Breast epithelium (tissue), 4 donors: ENCODE measurements at regions not wholly inside any gene's neighbourhood (a gene's known extent, or its start where the extent isn't known, plus 50 kb on each side); places are given as distances from the start of the nearest gene placed in this dataset.
"Not testable (repeated sequence)": the region's sequence is repeated elsewhere in the genome, so short reads cannot be mapped to it uniquely, and the experiment has no call there.

ENCODE experiments used
- DNase-seq, 2 donors: peaks; one replicate each; pipeline ENCODE4 v3.0.0-alpha.2; 2019; ENCODE audit warnings: low spot score in 2 of 2
- H3K27ac ChIP-seq, 2 donors: fragments of 200-600 bp; sonication (generic) in 1 of 2; one replicate each; pipeline ENCODE4 v1.5.1; 2016 to 2019; ENCODE audit warnings: mild to moderate bottlenecking in 1 of 2
- H3K27me3 ChIP-seq, 2 donors: fragments of 200-600 bp; sonication (generic) in 1 of 2; one replicate each; pipeline versions ENCODE4 v1.5.1 to v1.6.0; 2017 to 2019; ENCODE audit warnings: control low read depth in 1 of 2, mild to moderate bottlenecking in 1 of 2
- H3K36me3 ChIP-seq: fragments of 200-600 bp; one replicate; pipeline ENCODE4 v1.5.1; 2019
- H3K4me1 ChIP-seq, 2 donors: fragments of 200-600 bp; sonication (generic); one replicate each; pipeline ENCODE4 v1.5.1; 2016 to 2019; ENCODE audit warnings: control low read depth in 1 of 2
- H3K4me3 ChIP-seq, 3 donors: fragments of 200-600 bp; sonication (generic); 1 replicate in 2 of 3; 2 replicates in 1 of 3; pipeline ENCODE4 v1.5.1; 2016 to 2019; ENCODE audit warnings: mild to moderate bottlenecking in 3 of 3, moderate library complexity in 2 of 3
- H3K9me3 ChIP-seq, 2 donors: fragments of 200-600 bp; sonication (generic) in 1 of 2; one replicate each; pipeline ENCODE4 v1.5.1; 2016 to 2019; ENCODE audit warnings: control low read depth in 1 of 2
- POLR2A ChIP-seq: fragments of 450-650 bp; IDR thresholded peaks from one replicate; pipeline ENCODE4 v1.6.1; 2016; ENCODE audit warnings: antibody characterized with exemption, mild to moderate bottlenecking, moderate library complexity
- POLR2AphosphoS5 ChIP-seq, 3 donors: sonication (generic); formaldehyde crosslinking; IDR thresholded peaks; one replicate each; pipeline ENCODE4 v1.6.1; 2017; ENCODE audit warnings: antibody characterized with exemption in 3 of 3
- intact Hi-C: fragments of 100-400 bp; cut with DNase I; formaldehyde crosslinking; loops from one replicate; pipeline ENCODE4 v1.15.1; 2023; ENCODE audit warnings: low total_unique reads
- TF ChIP-seq, protein P1 (sequence below), 3 donors: fragments of 450-650 bp; IDR thresholded peaks; one replicate each; pipeline ENCODE4 v1.5.1; 2016 to 2017; ENCODE audit warnings: antibody characterized with exemption in 3 of 3, mild to moderate bottlenecking in 3 of 3, moderate library complexity in 3 of 3

DNA sequence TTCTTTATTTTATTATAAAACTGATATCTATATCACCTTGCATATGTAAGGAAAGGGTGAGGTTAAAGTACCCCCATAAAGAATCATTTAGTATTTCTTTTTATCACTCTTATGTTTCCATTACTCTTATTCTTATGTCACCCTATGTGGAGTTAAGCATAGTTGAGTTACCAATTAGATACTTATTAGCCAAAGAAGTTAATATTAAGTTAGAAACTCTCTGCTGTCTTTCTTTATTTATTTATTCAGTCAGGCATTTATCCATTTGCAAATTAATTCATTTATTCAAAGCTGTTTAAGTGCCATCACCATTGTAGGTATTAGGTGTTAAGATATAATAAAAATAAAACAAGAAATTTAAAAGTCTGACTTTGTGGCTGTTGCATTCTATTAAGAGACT lies 1279.1 kb upstream of the CITED2 start:
- Histone ChIP-seq H3K36me3 (no peaks in the 10 kb centered on the region), H3K4me3 (no peak overlapping the region), H3K27ac (no peak overlapping the region), H3K4me1 (no peaks in the 10 kb centered on the region), H3K27me3 (no peaks in the 10 kb centered on the region), H3K9me3 (no peaks in the 10 kb centered on the region)
- TF ChIP-seq POLR2A (no peak), POLR2AphosphoS5 (IDR thresholded peaks at IDR 0.05) (no peak)
- TF ChIP-seq, protein P1, sequence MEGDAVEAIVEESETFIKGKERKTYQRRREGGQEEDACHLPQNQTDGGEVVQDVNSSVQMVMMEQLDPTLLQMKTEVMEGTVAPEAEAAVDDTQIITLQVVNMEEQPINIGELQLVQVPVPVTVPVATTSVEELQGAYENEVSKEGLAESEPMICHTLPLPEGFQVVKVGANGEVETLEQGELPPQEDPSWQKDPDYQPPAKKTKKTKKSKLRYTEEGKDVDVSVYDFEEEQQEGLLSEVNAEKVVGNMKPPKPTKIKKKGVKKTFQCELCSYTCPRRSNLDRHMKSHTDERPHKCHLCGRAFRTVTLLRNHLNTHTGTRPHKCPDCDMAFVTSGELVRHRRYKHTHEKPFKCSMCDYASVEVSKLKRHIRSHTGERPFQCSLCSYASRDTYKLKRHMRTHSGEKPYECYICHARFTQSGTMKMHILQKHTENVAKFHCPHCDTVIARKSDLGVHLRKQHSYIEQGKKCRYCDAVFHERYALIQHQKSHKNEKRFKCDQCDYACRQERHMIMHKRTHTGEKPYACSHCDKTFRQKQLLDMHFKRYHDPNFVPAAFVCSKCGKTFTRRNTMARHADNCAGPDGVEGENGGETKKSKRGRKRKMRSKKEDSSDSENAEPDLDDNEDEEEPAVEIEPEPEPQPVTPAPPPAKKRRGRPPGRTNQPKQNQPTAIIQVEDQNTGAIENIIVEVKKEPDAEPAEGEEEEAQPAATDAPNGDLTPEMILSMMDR (IDR thresholded peaks at IDR 0.05), result no peak
- intact Hi-C loops, result no loop called here
- no peak for DNase-seq

DNA sequence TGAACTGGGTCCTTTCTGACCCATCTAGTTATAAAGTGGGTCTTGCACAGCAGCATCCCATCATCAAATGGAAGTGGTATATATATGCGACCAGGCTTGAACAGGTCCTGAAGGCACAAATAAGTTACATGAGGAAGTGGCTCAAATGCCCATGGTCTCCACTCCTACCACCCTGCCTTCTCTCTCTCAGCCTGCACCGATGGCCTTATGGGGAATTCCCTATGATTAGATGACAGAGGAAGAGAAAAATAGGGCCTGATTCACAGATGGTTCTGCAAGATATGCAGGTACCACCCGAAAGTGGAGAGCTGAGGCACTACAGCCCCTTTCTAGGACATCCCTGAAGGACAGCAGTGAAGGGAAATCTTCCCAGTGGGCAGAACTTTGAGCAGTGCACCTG lies 1275.1 kb upstream of the CITED2 start:
- H3K4me3 ChIP-seq, result not testable (repeated sequence)

DNA sequence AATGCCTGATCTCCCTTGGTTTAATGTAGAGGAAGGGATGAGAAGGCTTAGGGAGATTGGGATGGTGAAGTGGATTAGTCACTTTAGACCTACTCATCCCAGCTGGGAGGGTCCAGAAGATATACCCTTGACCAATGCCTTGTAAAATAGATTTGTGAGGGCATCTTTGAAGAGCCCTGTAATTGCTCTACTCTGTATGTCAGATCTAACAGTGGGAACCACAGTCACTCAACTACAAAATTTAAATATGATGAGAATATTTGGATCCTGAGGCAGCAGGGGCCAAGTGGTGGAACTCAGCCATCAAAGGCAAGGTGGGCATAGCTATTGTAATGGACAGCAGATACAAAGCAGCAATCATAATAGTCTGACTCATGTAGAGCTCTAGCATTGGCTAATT lies 1272.9 kb upstream of the CITED2 start:
- H3K4me1 ChIP-seq, intact Hi-C loops, H3K4me3 ChIP-seq, DNase-seq, H3K27ac ChIP-seq, H3K27me3 ChIP-seq, H3K36me3 ChIP-seq: not testable (repeated sequence)
- H3K9me3 ChIP-seq, result peaks cover 13 to 17% of the 10 kb centered on the region in 2 donors

More for the DNA sequence above, 1275.1 kb upstream of the CITED2 start:
- peaks cover 13 to 17% of the 10 kb centered on the region in 2 donors for H3K9me3 ChIP-seq
- H3K4me1 ChIP-seq, DNase-seq, H3K36me3 ChIP-seq, H3K27me3 ChIP-seq, intact Hi-C loops, H3K27ac ChIP-seq: not testable (repeated sequence)

DNA sequence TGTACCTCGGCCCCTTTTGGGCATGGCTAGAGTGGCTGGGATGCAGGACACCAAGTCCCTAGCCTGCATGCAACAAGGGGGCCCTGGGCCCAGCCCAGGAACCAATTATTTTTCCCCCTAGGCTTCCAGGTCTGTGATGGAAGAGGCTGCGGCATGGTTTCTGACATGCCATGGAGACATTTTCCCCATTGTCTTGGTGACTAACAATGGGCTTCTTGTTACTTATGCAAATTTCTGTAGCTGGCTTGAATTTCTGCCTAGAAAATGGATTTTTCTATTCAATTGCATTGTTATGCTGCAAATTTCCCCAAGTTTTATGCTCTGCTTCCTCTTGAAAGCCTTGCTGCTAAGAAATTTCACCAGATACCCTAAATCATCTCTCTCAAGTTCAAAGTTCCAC lies 1269.6 kb upstream of the CITED2 start:
- no peak for TF ChIP-seq POLR2AphosphoS5 (IDR thresholded peaks at IDR 0.05)
- TF ChIP-seq, protein P1 (IDR thresholded peaks at IDR 0.05), result no peak
- TF ChIP-seq POLR2A, result no peak

DNA sequence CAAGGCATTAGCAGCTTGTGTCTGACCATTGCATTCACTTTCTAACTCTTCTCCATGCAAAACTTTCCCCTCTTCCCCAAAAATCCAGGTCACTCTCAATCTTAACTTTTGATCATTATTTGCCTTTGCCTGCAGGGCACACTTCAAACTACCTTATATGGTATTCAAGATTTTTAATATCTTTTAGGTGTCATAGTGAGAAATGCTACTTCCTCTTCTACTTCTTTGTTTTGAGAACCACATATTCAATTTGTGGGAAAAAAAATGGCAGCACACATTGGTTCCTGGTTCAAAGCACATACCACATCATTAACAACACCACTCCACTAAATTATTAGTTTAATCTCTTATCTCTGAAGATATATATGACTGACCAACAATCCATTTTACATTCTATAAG lies 1267.0 kb upstream of the CITED2 start:
- H3K4me3 ChIP-seq, result no peak overlapping the region
- no peaks in the 10 kb centered on the region for H3K9me3 ChIP-seq
- no peak overlapping the region for H3K27ac ChIP-seq
- no peak for DNase-seq
- intact Hi-C loops, result no loop called here
- TF ChIP-seq POLR2A, result no peak
- TF ChIP-seq POLR2AphosphoS5 (IDR thresholded peaks at IDR 0.05), result no peak
- TF ChIP-seq, protein P1 (IDR thresholded peaks at IDR 0.05), result no peak
- no peaks in the 10 kb centered on the region for H3K4me1 ChIP-seq
- no peaks in the 10 kb centered on the region for H3K36me3 ChIP-seq
- no peaks in the 10 kb centered on the region for H3K27me3 ChIP-seq

More for the DNA sequence above, 1269.6 kb upstream of the CITED2 start:
- Histone ChIP-seq H3K27me3 (no peaks in the 10 kb centered on the region), H3K4me3 (no peak overlapping the region), H3K4me1 (no peaks in the 10 kb centered on the region), H3K36me3 (no peaks in the 10 kb centered on the region), H3K9me3 (peaks cover 13 to 17% of the 10 kb centered on the region in 2 donors), H3K27ac (no peak overlapping the region)
- DNase-seq, result no peak
- intact Hi-C loops, result no loop called here

DNA sequence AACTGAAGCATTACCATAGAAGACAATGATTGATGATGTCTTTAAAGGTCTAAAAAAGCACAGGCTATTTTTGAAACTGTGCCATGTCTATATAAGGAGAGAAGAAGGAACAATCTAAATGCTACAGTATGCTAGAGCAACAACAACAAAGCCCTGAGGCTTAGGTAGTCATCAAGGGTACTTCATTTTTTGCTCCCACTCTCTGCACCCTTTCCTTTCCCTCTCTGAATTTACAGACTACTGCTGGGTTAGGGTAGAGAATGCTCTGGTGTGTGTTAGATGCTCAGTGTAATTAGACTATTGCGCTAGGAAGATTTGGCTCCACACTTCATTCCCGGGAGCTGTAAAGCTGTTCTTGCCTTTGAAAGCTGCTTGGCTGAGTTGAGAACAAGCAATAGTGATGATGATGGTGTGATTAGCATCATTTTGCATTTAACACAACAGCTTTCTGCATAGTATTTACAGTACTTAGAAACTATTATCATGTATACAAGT lies 1262.5 kb upstream of the CITED2 start:
- no peak for DNase-seq
- Histone ChIP-seq H3K27me3 (no peaks in the 10 kb centered on the region), H3K27ac (no peak overlapping the region), H3K36me3 (no peaks in the 10 kb centered on the region), H3K4me1 (no peaks in the 10 kb centered on the region), H3K9me3 (no peaks in the 10 kb centered on the region), H3K4me3 (no peak overlapping the region)
- intact Hi-C loops, result no loop called here
- TF ChIP-seq, protein P1 (IDR thresholded peaks at IDR 0.05), result no peak
- TF ChIP-seq POLR2A, result no peak
- TF ChIP-seq POLR2AphosphoS5 (IDR thresholded peaks at IDR 0.05), result no peak
